SK-N-SH (cell line): ENCODE measurements at regions not wholly inside any gene's neighbourhood (a gene's known extent, or its start where the extent isn't known, plus 50 kb on each side); places are given as distances from the start of the nearest gene placed in this dataset.

Experiments used
- CTCF ChIA-PET: fragments of 300-600, 350-600 bp; formaldehyde crosslinking; extraction: SDS; loops from one replicate; lab custom pipeline; 2021; lab: Yijun Ruan, JAX
- POLR2A ChIA-PET: fragments of 350-600 bp; sonication (Branson Sonifier 250); formaldehyde crosslinking; extraction: SDS; loops from one replicate; lab custom pipeline; 2020; ENCODE audit warnings: antibody characterized with exemption, inconsistent platforms; lab: Yijun Ruan, JAX
- DNase-seq: peaks from one replicate; pipeline ENCODE4 v3.0.0; 2012
- H2AFZ ChIP-seq: fragments of 200-600 bp; sonication (generic); 2 replicates; pipeline ENCODE4 v1.8.1; 2016; ENCODE audit warnings: antibody characterized with exemption, mild to moderate bottlenecking, low read depth
- H3F3A ChIP-seq: fragments of 200-600 bp; sonication (generic); replicated peaks from 2 replicates; pipeline ENCODE3; 2016; ENCODE audit warnings: antibody characterized with exemption, mild to moderate bottlenecking; ENCODE audit not compliant: insufficient read depth
- H3K27ac ChIP-seq, 2 experiments: fragments of 200-500 bp in 1 of 2; fragments of 200-600 bp in 1 of 2; sonication (Bioruptor generic) in 1 of 2; sonication (generic), shearing (Covaris generic) in 1 of 2; 2 replicates each; pipeline versions ENCODE4 v1.5.1 to v1.6.1; 2014 to 2016; ENCODE audit warnings: low read depth in 2 of 2, inconsistent platforms in 1 of 2, low read length in 1 of 2, mild to moderate bottlenecking in 1 of 2, mixed read lengths in 1 of 2
- H3K27me3 ChIP-seq: fragments of 200-600 bp; sonication (generic), shearing (Covaris generic); 2 replicates; pipeline ENCODE4 v1.6.1; 2016; ENCODE audit warnings: mixed run types; ENCODE audit not compliant: insufficient read depth
- H3K36me3 ChIP-seq, 2 experiments: fragments of 200-500 bp in 1 of 2; fragments of 200-600 bp in 1 of 2; sonication (Bioruptor generic) in 1 of 2; sonication (generic) in 1 of 2; replicated peaks in 1 of 2; 2 replicates each; pipeline versions ENCODE3 to v1.5.1; 2014 to 2016; ENCODE audit warnings: low read length in 1 of 2, mild to moderate bottlenecking in 1 of 2; ENCODE audit not compliant: insufficient read depth in 2 of 2, control insufficient read depth in 1 of 2
- H3K4me1 ChIP-seq, 2 experiments: fragments of 200-500 bp in 1 of 2; fragments of 200-600 bp in 1 of 2; sonication (Bioruptor generic) in 1 of 2; sonication (generic), shearing (Covaris generic) in 1 of 2; 2 replicates each; pipeline versions ENCODE4 v1.5.1 to v1.6.1; 2014 to 2016; ENCODE audit warnings: low read depth in 1 of 2, low read length in 1 of 2, mixed run types in 1 of 2; ENCODE audit not compliant: insufficient read depth in 2 of 2, control insufficient read depth in 1 of 2
- H3K4me2 ChIP-seq: fragments of 200-600 bp; sonication (generic), shearing (Covaris generic); 2 replicates; pipeline ENCODE4 v1.6.1; 2017; ENCODE audit warnings: mixed run types
- H3K4me3 ChIP-seq, 2 experiments: fragments of 200-500 bp in 1 of 2; fragments of 200-600 bp in 1 of 2; sonication (Bioruptor generic) in 1 of 2; sonication (generic), shearing (Covaris generic) in 1 of 2; 2 replicates each; pipeline versions ENCODE4 v1.5.1 to v1.8.1; 2014 to 2016; ENCODE audit warnings: low read depth in 2 of 2, inconsistent platforms in 1 of 2, low read length in 1 of 2, mild to moderate bottlenecking in 1 of 2, mixed read lengths in 1 of 2, moderate library complexity in 1 of 2
- H3K79me2 ChIP-seq: fragments of 200-600 bp; sonication (generic); 2 replicates; pipeline ENCODE4 v1.8.1; 2017; ENCODE audit warnings: mild to moderate bottlenecking; ENCODE audit not compliant: insufficient read depth
- H3K9ac ChIP-seq: fragments of 200-600 bp; sonication (generic); 2 replicates; pipeline ENCODE4 v1.6.1; 2017; ENCODE audit warnings: mixed run types
- H3K9me2 ChIP-seq: fragments of 200-600 bp; sonication (generic); 2 replicates; pipeline ENCODE4 v1.6.1; 2017; ENCODE audit warnings: mixed run types
- H3K9me3 ChIP-seq: fragments of 200-600 bp; sonication (generic); 2 replicates; pipeline ENCODE4 v1.6.1; 2017; ENCODE audit warnings: mixed run types, mild to moderate bottlenecking, moderate library complexity
- H4K20me1 ChIP-seq: fragments of 200-600 bp; sonication (generic); 2 replicates; pipeline ENCODE4 v1.6.1; 2017; ENCODE audit warnings: mild to moderate bottlenecking, mixed run types; ENCODE audit not compliant: insufficient read depth
- CHD2 ChIP-seq: fragments of 150-350 bp; IDR thresholded peaks from 2 replicates; pipeline ENCODE4 v1.6.1; 2018; ENCODE audit warnings: low read length; ENCODE audit not compliant: partially characterized antibody
- EZH2phosphoT487 ChIP-seq: fragments of 200-600 bp; sonication (generic); IDR thresholded peaks from 2 replicates; pipeline ENCODE4 v1.6.1; 2017; ENCODE audit warnings: low read depth, mixed run types, mild to moderate bottlenecking, antibody characterized with exemption, moderate library complexity, borderline replicate concordance
- FOSL2 ChIP-seq: IDR thresholded peaks from 2 replicates; pipeline ENCODE4 v1.4.0; 2012; ENCODE audit warnings: low read depth, mild to moderate bottlenecking, moderate library complexity, borderline replicate concordance
- NFIC ChIP-seq: IDR thresholded peaks from 2 replicates; pipeline ENCODE4 v1.4.0; 2012; ENCODE audit warnings: borderline replicate concordance
- RAD21 ChIP-seq: IDR thresholded peaks from 2 replicates; pipeline ENCODE4 v1.6.1; 2012; ENCODE audit warnings: mild to moderate bottlenecking, low read length
- RFX5 ChIP-seq: IDR thresholded peaks from 2 replicates; pipeline ENCODE4 v1.6.1; 2012; ENCODE audit warnings: mild to moderate bottlenecking, improper control_type of control experiment, low read length
- SMC3 ChIP-seq: IDR thresholded peaks from 2 replicates; pipeline ENCODE4 v1.6.1; 2012; ENCODE audit warnings: low read depth, low read length, improper control_type of control experiment
- TAF1 ChIP-seq: IDR thresholded peaks from 2 replicates; pipeline ENCODE4 v1.6.1; 2012; ENCODE audit warnings: low read depth, mild to moderate bottlenecking, low read length, moderate library complexity, borderline replicate concordance
- WGBS: methylation state at CpG from one replicate; pipeline ENCODE4 v1.1.6; 2017; ENCODE audit warnings: low lambda C conversion rate; 5-methylcytosine and 5-hydroxymethylcytosine counted together
- TF ChIP-seq, protein P1 (sequence below): fragments of 150-350 bp; IDR thresholded peaks from 2 replicates; pipeline ENCODE4 v1.6.1; 2016; ENCODE audit warnings: mild to moderate bottlenecking, low read depth, low read length
- TF ChIP-seq, protein P2 (sequence below): IDR thresholded peaks from 2 replicates; pipeline ENCODE4 v1.4.0; 2012; ENCODE audit warnings: low read depth, borderline replicate concordance
- TF ChIP-seq, protein P3 (sequence below): IDR thresholded peaks from 2 replicates; pipeline ENCODE4 v1.4.0; 2012; ENCODE audit warnings: low read depth
- TF ChIP-seq, protein P4 (sequence below): IDR thresholded peaks from 2 replicates; pipeline ENCODE4 v1.4.0; 2012; ENCODE audit warnings: low read depth, borderline replicate concordance

DNA sequence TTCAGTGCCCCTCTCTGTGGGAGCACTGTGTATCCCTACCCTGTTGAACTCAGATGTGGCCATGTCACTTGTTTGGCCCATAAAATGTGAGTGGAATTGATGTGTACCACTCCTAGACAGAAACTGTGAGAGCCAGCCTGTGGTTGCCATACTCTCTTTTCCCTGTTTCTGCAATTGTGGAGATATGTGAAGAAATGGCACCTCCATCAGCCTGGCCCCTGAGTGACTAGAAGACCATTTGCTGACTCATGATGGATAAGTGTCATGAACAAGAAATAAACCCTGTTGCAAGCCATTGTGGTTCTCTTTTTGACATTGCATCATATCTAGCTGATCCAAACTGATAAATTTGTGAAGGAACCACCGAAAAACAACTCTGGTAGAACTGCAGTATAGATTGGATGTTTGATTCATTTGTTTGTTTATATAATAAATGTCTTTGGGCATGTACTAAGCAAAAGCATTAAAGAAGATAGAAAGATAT lies 193.7 kb upstream of the FOXN2 start:
- Histone ChIP-seq H3K9ac (no peak overlapping the region), H3K9me2 (no peaks in the 10 kb centered on the region), H3K4me2 (no peak overlapping the region), H3K79me2 (no peaks in the 10 kb centered on the region), H3K9me3 (no peaks in the 10 kb centered on the region), H2AFZ (no peak overlapping the region), H3K36me3 (no peaks in the 10 kb centered on the region), H3F3A (no peaks in the 10 kb centered on the region), H4K20me1 (no peaks in the 10 kb centered on the region), H3K27ac (no peak overlapping the region), H3K27me3 (no peaks in the 10 kb centered on the region), H3K4me1 (no peaks in the 10 kb centered on the region), H3K4me3 (no peak overlapping the region)
- CTCF ChIA-PET, result interaction anchor here (1.1 to 1.6 kb wide), 2 partner anchors 309 to 353 kb away, joined by 3 read pairs; no protein-coding TSS in a partner anchor
- TF ChIP-seq CHD2 (no peak), RAD21 (no peak), EZH2phosphoT487 (no peak)
- TF ChIP-seq, protein P1, sequence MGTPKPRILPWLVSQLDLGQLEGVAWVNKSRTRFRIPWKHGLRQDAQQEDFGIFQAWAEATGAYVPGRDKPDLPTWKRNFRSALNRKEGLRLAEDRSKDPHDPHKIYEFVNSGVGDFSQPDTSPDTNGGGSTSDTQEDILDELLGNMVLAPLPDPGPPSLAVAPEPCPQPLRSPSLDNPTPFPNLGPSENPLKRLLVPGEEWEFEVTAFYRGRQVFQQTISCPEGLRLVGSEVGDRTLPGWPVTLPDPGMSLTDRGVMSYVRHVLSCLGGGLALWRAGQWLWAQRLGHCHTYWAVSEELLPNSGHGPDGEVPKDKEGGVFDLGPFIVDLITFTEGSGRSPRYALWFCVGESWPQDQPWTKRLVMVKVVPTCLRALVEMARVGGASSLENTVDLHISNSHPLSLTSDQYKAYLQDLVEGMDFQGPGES, result no peak
- TF ChIP-seq, protein P2, sequence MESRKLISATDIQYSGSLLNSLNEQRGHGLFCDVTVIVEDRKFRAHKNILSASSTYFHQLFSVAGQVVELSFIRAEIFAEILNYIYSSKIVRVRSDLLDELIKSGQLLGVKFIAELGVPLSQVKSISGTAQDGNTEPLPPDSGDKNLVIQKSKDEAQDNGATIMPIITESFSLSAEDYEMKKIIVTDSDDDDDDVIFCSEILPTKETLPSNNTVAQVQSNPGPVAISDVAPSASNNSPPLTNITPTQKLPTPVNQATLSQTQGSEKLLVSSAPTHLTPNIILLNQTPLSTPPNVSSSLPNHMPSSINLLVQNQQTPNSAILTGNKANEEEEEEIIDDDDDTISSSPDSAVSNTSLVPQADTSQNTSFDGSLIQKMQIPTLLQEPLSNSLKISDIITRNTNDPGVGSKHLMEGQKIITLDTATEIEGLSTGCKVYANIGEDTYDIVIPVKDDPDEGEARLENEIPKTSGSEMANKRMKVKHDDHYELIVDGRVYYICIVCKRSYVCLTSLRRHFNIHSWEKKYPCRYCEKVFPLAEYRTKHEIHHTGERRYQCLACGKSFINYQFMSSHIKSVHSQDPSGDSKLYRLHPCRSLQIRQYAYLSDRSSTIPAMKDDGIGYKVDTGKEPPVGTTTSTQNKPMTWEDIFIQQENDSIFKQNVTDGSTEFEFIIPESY, result no peak
- TF ChIP-seq, protein P3, sequence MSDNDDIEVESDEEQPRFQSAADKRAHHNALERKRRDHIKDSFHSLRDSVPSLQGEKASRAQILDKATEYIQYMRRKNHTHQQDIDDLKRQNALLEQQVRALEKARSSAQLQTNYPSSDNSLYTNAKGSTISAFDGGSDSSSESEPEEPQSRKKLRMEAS, result no peak
- TF ChIP-seq, protein P4, sequence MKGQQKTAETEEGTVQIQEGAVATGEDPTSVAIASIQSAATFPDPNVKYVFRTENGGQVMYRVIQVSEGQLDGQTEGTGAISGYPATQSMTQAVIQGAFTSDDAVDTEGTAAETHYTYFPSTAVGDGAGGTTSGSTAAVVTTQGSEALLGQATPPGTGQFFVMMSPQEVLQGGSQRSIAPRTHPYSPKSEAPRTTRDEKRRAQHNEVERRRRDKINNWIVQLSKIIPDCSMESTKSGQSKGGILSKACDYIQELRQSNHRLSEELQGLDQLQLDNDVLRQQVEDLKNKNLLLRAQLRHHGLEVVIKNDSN, result no peak
- WGBS, result 55% methylated on average over 1 of the region's 1 CpG
- POLR2A ChIA-PET, result no interaction called here
- no peak for DNase-seq

DNA sequence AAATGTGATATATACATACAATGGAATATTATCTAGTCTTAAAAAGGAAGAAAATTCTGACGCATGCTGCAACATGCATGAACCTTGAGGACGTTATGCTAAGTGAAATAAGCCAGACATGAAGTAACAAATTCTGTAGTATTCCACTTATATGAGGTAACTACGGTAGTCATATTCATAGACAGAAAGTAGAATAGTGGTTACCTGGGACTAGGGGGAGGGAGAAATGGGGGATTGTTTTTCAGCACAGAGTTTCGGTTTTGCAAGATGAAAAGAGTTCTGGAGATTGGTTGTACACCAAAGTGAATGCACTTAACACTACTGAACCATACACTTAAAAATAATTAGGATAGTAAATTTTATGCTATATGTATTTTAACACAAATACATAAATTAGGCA lies 192.3 kb upstream of the FOXN2 start:
- Histone ChIP-seq H3K79me2 (no peaks in the 10 kb centered on the region), H3K4me1 (no peaks in the 10 kb centered on the region), H3K27ac (no peak overlapping the region), H2AFZ (no peak overlapping the region), H3K9me2 (no peaks in the 10 kb centered on the region), H3K27me3 (no peaks in the 10 kb centered on the region), H4K20me1 (no peaks in the 10 kb centered on the region), H3K4me2 (no peak overlapping the region), H3K4me3 (no peak overlapping the region), H3K36me3 (no peaks in the 10 kb centered on the region), H3F3A (no peaks in the 10 kb centered on the region), H3K9ac (no peak overlapping the region), H3K9me3 (no peaks in the 10 kb centered on the region)
- TF ChIP-seq NFIC (no peak), RFX5 (no peak), FOSL2 (no peak), RAD21 (no peak), SMC3 (no peak), TAF1 (no peak)
- TF ChIP-seq, protein P4, result no peak
- TF ChIP-seq, protein P2, result no peak
- TF ChIP-seq, protein P1, result no peak
- ChIA-PET POLR2A (no interaction called here), CTCF (no interaction called here)
- no peak for DNase-seq
- 57% methylated on average over 4 of the region's 4 CpGs for WGBS
